GM12875 (cell line): ENCODE measurements at regions not wholly inside any gene's neighbourhood (a gene's known extent, or its start where the extent isn't known, plus 50 kb on each side); places are given as distances from the start of the nearest gene placed in this dataset.

ENCODE experiments used
- H3K4me3 ChIP-seq: one replicate; pipeline ENCODE4 v1.5.1; 2011; ENCODE audit warnings: low read depth, low read length, control low read depth
- TF ChIP-seq, protein P1 (sequence below): IDR thresholded peaks from 2 replicates; pipeline ENCODE4 v1.5.1; 2011; ENCODE audit warnings: low read depth, mild to moderate bottlenecking, control low read depth, inconsistent platforms, low read length, moderate library complexity, borderline replicate concordance; ENCODE audit not compliant: insufficient read depth

DNA sequence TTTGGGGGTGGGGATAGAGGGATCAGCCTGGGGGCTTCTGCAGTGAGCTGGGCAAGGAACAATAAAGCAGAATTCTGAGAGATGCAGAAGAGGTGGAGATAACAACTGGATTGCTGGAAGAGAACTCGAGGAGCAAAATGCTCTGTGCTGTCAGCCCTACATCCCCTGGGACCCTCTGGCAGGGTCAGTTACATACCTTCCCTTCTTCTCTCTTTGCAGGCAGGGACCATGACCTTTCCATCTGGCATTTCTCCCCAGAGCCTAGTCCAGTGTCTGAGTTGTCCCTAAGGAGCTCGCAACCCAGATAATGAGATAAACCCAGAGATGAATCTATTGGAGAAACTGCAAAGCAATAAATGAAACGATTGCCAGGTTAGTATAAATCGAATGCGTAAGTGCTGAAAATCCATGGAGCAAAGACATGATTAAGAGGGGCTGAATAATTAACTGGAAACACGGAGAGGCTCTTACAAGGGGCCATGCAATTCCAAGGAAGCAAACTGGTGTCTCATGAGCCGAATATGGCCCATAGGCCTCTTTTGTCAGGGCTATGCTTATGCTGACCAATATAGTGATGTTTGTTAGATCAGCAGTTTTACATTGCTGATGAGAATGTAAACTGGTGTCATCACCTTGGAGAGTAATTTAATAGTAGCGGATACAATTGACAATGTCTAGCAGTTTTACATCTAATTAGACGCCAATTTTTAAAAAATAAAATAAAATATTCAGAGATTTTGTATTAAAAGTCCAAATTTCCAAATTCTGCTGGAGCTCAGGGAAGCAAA is 129.4 kb upstream of the IRX5 start:
- TF ChIP-seq, protein P1, sequence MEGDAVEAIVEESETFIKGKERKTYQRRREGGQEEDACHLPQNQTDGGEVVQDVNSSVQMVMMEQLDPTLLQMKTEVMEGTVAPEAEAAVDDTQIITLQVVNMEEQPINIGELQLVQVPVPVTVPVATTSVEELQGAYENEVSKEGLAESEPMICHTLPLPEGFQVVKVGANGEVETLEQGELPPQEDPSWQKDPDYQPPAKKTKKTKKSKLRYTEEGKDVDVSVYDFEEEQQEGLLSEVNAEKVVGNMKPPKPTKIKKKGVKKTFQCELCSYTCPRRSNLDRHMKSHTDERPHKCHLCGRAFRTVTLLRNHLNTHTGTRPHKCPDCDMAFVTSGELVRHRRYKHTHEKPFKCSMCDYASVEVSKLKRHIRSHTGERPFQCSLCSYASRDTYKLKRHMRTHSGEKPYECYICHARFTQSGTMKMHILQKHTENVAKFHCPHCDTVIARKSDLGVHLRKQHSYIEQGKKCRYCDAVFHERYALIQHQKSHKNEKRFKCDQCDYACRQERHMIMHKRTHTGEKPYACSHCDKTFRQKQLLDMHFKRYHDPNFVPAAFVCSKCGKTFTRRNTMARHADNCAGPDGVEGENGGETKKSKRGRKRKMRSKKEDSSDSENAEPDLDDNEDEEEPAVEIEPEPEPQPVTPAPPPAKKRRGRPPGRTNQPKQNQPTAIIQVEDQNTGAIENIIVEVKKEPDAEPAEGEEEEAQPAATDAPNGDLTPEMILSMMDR: no peak
- no peak overlapping the region for H3K4me3 ChIP-seq

- TF ChIP-seq, protein P1: no peak
- H3K4me3 ChIP-seq: no peak overlapping the region
Observed at GRCh38 chr16:54798267-54798666, 132.4 kb upstream of the IRX5 start.

GRCh38 chr16:54796211-54796610 is 134.5 kb upstream of the IRX5 start:
- TF ChIP-seq, protein P1: no peak
- H3K4me3 ChIP-seq: no peak overlapping the region

DNA sequence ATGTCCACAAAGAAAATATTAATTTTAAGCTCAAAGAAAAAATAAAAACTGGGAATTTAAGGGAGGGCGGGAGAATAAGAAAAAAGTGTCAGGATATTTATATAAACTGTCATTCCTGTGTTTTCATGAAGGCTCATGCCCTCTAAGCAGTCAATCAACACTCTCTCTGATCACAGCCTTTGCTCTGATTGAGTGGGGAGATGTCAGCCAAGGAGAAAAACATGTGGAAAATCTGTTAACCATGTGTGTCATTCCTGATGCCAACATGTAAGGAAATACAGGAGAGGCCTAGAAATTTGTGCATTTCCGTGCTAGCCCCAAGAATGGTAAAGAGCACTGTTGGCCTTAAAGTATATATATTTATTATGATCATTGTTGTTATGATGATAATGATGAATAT is 137.9 kb upstream of the IRX5 start:
- TF ChIP-seq, protein P1: no peak
- no peak overlapping the region for H3K4me3 ChIP-seq

DNA sequence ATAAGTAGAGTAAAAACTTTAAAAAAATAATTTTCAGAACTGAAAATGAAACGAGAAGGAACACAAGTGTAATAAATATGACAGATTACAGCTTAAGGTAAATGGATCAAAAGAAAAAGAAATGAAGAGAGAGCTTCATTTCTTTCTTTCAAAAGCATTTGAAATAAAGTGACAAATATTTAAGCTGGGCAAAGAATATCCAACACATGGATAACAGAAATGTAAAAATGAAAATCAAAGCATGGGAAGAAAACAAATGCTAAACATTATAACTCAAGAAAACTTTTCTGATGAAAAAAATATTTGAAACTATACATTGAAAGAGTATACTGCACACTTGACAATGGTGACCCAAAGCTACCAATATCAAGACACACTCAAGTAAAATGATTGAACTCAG is 143.6 kb upstream of the IRX5 start:
- H3K4me3 ChIP-seq: no peak overlapping the region
- TF ChIP-seq, protein P1: no peak

DNA sequence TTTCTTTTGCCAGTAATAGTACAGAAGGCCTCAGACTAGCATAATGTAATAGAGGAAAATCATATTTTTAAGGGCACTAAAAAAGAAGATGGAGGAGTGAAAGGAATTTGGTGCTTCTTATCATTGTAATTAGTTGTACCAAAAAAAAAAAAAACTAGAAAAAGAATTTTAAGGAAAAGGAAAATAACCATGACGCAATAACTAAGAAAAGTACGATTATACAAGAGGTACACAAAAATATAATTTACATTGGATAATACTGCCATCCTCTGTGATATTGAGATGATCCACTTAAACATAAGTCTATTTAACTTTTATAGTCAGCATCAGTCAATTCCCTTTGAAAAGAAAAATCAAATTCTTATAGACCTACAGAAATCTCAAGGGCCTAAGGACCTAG is 146.7 kb upstream of the IRX5 start:
- H3K4me3 ChIP-seq: no peak overlapping the region
- TF ChIP-seq, protein P1: no peak

DNA sequence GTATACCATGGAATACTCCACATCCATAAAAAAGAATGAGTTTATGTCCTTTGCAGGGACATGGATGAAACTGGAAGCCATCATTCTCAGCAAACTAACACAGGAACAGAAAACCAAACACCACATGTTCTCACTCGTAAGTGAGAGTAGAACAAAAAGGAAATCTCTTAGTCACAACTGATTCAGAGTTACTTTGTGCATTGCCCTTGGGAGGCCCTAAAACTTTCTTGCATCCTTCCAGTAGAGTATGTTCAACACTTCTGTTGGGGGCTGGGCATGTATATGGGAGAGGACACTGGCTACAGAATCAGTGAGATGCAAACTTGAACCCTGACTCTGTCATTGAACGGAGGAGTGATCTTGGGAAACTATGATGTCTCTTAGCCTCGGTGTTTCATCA is 147.4 kb upstream of the IRX5 start:
- H3K4me3 ChIP-seq: no peak overlapping the region
- TF ChIP-seq, protein P1: no peak
